Panc1 (cell line): ENCODE measurements at regions not wholly inside any gene's neighbourhood (a gene's known extent, or its start where the extent isn't known, plus 50 kb on each side); places are given as distances from the start of the nearest gene placed in this dataset.

Experiments
- POLR2AphosphoS5 ChIP-seq: IDR thresholded peaks from 2 replicates; pipeline ENCODE4 v1.6.1; 2012; ENCODE audit warnings: mild to moderate bottlenecking, low read depth, low read length, moderate library complexity
- TF ChIP-seq, protein P1 (sequence below): fragments of 450-650 bp; IDR thresholded peaks from 2 replicates; pipeline ENCODE4 v1.5.1; 2017; ENCODE audit warnings: mild to moderate bottlenecking
- TF ChIP-seq, protein P2 (sequence below), 2 experiments: IDR thresholded peaks; 2 replicates each; pipeline ENCODE4 v1.6.1; 2011 to 2012; ENCODE audit warnings: low read depth in 2 of 2, control low read depth in 1 of 2, low read length in 1 of 2, mild to moderate bottlenecking in 1 of 2, moderate library complexity in 1 of 2; ENCODE audit not compliant: insufficient read depth in 1 of 2

DNA sequence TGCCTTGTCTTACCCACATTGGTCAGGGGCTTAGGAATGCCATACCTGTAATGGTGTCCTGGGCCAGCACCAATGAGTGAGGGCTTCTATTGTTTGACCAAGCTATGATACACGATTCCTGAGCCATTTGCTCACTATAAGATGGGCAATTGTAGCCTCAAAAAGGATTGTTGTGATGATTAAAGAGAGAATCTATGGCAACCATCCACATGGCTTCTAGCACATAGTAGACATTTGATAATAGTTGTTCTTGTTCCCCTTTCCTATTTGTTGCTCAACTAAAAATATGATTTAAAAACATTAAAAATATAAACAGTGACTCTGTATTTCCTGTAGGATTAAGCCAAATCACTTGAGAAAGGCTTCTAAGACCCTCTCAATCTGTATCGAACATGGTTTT lies 366.1 kb downstream of the PCNX1 start:
- no peak for TF ChIP-seq POLR2AphosphoS5
- TF ChIP-seq, protein P1, sequence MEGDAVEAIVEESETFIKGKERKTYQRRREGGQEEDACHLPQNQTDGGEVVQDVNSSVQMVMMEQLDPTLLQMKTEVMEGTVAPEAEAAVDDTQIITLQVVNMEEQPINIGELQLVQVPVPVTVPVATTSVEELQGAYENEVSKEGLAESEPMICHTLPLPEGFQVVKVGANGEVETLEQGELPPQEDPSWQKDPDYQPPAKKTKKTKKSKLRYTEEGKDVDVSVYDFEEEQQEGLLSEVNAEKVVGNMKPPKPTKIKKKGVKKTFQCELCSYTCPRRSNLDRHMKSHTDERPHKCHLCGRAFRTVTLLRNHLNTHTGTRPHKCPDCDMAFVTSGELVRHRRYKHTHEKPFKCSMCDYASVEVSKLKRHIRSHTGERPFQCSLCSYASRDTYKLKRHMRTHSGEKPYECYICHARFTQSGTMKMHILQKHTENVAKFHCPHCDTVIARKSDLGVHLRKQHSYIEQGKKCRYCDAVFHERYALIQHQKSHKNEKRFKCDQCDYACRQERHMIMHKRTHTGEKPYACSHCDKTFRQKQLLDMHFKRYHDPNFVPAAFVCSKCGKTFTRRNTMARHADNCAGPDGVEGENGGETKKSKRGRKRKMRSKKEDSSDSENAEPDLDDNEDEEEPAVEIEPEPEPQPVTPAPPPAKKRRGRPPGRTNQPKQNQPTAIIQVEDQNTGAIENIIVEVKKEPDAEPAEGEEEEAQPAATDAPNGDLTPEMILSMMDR = no peak
- TF ChIP-seq, protein P2, sequence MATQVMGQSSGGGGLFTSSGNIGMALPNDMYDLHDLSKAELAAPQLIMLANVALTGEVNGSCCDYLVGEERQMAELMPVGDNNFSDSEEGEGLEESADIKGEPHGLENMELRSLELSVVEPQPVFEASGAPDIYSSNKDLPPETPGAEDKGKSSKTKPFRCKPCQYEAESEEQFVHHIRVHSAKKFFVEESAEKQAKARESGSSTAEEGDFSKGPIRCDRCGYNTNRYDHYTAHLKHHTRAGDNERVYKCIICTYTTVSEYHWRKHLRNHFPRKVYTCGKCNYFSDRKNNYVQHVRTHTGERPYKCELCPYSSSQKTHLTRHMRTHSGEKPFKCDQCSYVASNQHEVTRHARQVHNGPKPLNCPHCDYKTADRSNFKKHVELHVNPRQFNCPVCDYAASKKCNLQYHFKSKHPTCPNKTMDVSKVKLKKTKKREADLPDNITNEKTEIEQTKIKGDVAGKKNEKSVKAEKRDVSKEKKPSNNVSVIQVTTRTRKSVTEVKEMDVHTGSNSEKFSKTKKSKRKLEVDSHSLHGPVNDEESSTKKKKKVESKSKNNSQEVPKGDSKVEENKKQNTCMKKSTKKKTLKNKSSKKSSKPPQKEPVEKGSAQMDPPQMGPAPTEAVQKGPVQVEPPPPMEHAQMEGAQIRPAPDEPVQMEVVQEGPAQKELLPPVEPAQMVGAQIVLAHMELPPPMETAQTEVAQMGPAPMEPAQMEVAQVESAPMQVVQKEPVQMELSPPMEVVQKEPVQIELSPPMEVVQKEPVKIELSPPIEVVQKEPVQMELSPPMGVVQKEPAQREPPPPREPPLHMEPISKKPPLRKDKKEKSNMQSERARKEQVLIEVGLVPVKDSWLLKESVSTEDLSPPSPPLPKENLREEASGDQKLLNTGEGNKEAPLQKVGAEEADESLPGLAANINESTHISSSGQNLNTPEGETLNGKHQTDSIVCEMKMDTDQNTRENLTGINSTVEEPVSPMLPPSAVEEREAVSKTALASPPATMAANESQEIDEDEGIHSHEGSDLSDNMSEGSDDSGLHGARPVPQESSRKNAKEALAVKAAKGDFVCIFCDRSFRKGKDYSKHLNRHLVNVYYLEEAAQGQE (IDR thresholded peaks at IDR 0.05; ENCODE audit: insufficient read depth in 1 of 2, low read depth in 2 of 2, low read length in 1 of 2) = no peak
